Breast epithelium (tissue), 3 donors: ENCODE measurements at regions not wholly inside any gene's neighbourhood (a gene's known extent, or its start where the extent isn't known, plus 50 kb on each side); places are given as distances from the start of the nearest gene placed in this dataset.
"Not testable (repeated sequence)": the region's sequence is repeated elsewhere in the genome, so short reads cannot be mapped to it uniquely, and the experiment has no call there.

Experiments used
- POLR2A ChIP-seq: fragments of 450-650 bp; IDR thresholded peaks from one replicate; pipeline ENCODE4 v1.6.1; 2016; ENCODE audit warnings: antibody characterized with exemption, mild to moderate bottlenecking, moderate library complexity
- POLR2AphosphoS5 ChIP-seq, 3 donors: sonication (generic); formaldehyde crosslinking; IDR thresholded peaks; one replicate each; pipeline ENCODE4 v1.6.1; 2017; ENCODE audit warnings: antibody characterized with exemption in 3 of 3
- TF ChIP-seq, protein P1 (sequence below), 3 donors: fragments of 450-650 bp; IDR thresholded peaks; one replicate each; pipeline ENCODE4 v1.5.1; 2016 to 2017; ENCODE audit warnings: antibody characterized with exemption in 3 of 3, mild to moderate bottlenecking in 3 of 3, moderate library complexity in 3 of 3

DNA sequence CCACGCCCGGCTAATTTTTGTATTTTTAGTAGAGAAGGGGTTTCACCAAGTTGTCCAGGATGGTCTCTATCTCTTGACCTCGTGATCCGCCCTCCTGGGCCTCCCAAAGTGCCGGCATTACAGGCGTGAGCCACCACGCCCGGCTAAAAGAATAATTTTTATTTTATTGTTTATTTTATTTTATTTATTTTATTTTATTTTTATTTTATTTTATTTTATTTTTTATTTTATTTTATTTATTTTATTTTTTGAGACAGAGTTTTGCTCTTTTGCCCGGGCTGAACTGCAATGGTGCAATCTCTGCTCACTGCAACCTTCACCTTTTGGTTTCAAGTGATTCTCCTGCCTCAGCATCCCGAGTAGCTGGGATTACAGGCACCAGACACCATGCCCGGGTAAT lies 60.2 kb downstream of the PPIAL4A start:
- TF ChIP-seq, protein P1, sequence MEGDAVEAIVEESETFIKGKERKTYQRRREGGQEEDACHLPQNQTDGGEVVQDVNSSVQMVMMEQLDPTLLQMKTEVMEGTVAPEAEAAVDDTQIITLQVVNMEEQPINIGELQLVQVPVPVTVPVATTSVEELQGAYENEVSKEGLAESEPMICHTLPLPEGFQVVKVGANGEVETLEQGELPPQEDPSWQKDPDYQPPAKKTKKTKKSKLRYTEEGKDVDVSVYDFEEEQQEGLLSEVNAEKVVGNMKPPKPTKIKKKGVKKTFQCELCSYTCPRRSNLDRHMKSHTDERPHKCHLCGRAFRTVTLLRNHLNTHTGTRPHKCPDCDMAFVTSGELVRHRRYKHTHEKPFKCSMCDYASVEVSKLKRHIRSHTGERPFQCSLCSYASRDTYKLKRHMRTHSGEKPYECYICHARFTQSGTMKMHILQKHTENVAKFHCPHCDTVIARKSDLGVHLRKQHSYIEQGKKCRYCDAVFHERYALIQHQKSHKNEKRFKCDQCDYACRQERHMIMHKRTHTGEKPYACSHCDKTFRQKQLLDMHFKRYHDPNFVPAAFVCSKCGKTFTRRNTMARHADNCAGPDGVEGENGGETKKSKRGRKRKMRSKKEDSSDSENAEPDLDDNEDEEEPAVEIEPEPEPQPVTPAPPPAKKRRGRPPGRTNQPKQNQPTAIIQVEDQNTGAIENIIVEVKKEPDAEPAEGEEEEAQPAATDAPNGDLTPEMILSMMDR (IDR thresholded peaks at IDR 0.05), result not testable (repeated sequence)
- TF ChIP-seq POLR2AphosphoS5 (IDR thresholded peaks at IDR 0.05); POLR2A: not testable (repeated sequence)
